T-cell (primary cell): ENCODE measurements at regions not wholly inside any gene's neighbourhood (a gene's known extent, or its start where the extent isn't known, plus 50 kb on each side); places are given as distances from the start of the nearest gene placed in this dataset.

Source experiments
- ATAC-seq, 4 experiments: fragments of 200-7000 bp in 3 of 4; fragments of 150-1000 bp in 1 of 4; cut with Tn5 transposase; replicated peaks in 1 of 4; 1 replicate in 3 of 4; 2 replicates in 1 of 4; pipeline ENCODE4 v1.10.0; 2021; ENCODE audit warnings: moderate library complexity in 3 of 4, mild to moderate bottlenecking in 2 of 4, moderate number of reproducible peaks in 1 of 4
- CTCF ChIA-PET, 2 donors: fragments of 300-600 bp; sonication (Branson Sonifier 250); formaldehyde crosslinking; loops; one replicate each; lab custom pipeline; 2022; ENCODE audit warnings: antibody characterized with exemption in 2 of 2; lab: Charles Lee
- POLR2A ChIA-PET, 2 donors: fragments of 300-600 bp; sonication (Branson Sonifier 250); formaldehyde crosslinking; loops; one replicate each; lab custom pipeline; 2022; ENCODE audit warnings: antibody characterized with exemption in 2 of 2; lab: Charles Lee
- DNase-seq, 35 experiments: peaks; one replicate each; pipeline versions ENCODE4 v3.0.0 to v3.0.0-alpha.2; 2013 to 2023
- H3K27ac ChIP-seq: one replicate; pipeline ENCODE4 v1.5.1; 2013; ENCODE audit warnings: low read length
- H3K27me3 ChIP-seq, 2 experiments: replicated peaks in 1 of 2; 1 replicate in 1 of 2; 2 replicates in 1 of 2; pipeline versions ENCODE4 v1.6.1 to v1.7.0; 2013; ENCODE audit warnings: low read length in 1 of 2, mixed read lengths in 1 of 2; ENCODE audit not compliant: control insufficient read depth in 2 of 2, insufficient read depth in 2 of 2; ENCODE audit errors: extremely low read depth in 1 of 2
- H3K36me3 ChIP-seq, 2 donors: 1 replicate in 1 of 2; 2 replicates in 1 of 2; pipeline versions ENCODE4 v1.6.1 to v1.7.0; 2013; ENCODE audit warnings: low read length in 1 of 2; ENCODE audit not compliant: control insufficient read depth in 2 of 2, insufficient read depth in 1 of 2; ENCODE audit errors: extremely low read depth in 1 of 2
- H3K4me1 ChIP-seq, 2 experiments: 1 replicate in 1 of 2; 2 replicates in 1 of 2; pipeline versions ENCODE4 v1.6.1 to v1.7.0; 2013; ENCODE audit warnings: low read length in 2 of 2, mixed read lengths in 1 of 2; ENCODE audit not compliant: insufficient read depth in 2 of 2, control insufficient read depth in 1 of 2; ENCODE audit errors: extremely low read depth in 1 of 2
- H3K4me3 ChIP-seq, 2 donors: 1 replicate in 1 of 2; 2 replicates in 1 of 2; pipeline versions ENCODE4 v1.5.1 to v1.7.0; 2013; ENCODE audit warnings: mild to moderate bottlenecking in 2 of 2, low read length in 1 of 2, moderate library complexity in 1 of 2; ENCODE audit not compliant: control insufficient read depth in 1 of 2; ENCODE audit errors: extremely low read depth in 1 of 2
- H3K9me3 ChIP-seq: 2 replicates; pipeline ENCODE4 v1.7.0; 2013
- H3K27ac Mint-ChIP-seq, 2 donors: one replicate each; pipeline ENCODE4 v1.8.0; 2020 to 2021; ENCODE audit warnings: mild to moderate bottlenecking in 2 of 2, mixed read lengths in 2 of 2
- H3K27me3 Mint-ChIP-seq, 2 donors: one replicate each; pipeline ENCODE4 v1.8.0; 2021 to 2022; ENCODE audit warnings: mixed read lengths in 2 of 2
- H3K36me3 Mint-ChIP-seq: one replicate; pipeline ENCODE4 v1.8.0; 2021; ENCODE audit warnings: mixed read lengths
- H3K4me1 Mint-ChIP-seq, 3 donors: one replicate each; pipeline ENCODE4 v1.8.0; 2020 to 2022; ENCODE audit warnings: mixed read lengths in 3 of 3, mild to moderate bottlenecking in 1 of 3
- H3K4me3 Mint-ChIP-seq, 3 donors: one replicate each; pipeline ENCODE4 v1.8.0; 2020 to 2022; ENCODE audit warnings: mild to moderate bottlenecking in 3 of 3, mixed read lengths in 3 of 3, moderate library complexity in 3 of 3
- H3K9me3 Mint-ChIP-seq, 3 donors: one replicate each; pipeline ENCODE4 v1.8.0; 2020 to 2022; ENCODE audit warnings: mixed read lengths in 3 of 3
- WGBS: methylation state at CpG from one replicate; pipeline ENCODE4 v1.1.5; 2013; ENCODE audit warnings: missing lambda C conversion rate; ENCODE audit not compliant: insufficient coverage; 5-methylcytosine and 5-hydroxymethylcytosine counted together

DNA sequence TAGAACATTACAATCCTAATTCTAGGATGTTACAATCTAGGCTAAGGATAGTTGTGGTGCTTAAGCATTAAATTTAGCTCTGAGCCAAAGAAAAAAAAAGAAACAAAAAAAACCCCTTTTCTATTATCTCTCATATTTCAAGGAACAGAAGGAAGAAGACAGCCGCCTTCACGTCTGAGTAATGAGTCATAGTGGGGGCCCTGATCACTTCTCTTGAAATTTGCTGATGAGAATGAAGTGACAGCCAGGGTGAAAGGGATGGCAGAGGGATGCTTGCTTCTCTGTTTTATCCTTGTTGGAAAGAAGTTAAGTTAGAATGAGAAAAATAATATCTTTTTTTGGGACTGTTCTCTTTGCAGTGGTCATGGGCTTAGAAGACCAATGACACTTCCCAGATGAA is 82.6 kb upstream of the MPHOSPH6 start:
- H3K27ac Mint-ChIP-seq = no peak overlapping the region
- H3K4me3 Mint-ChIP-seq = no peak overlapping the region
- no peaks in the 10 kb centered on the region for H3K9me3 Mint-ChIP-seq
- H3K4me1 ChIP-seq = no peaks in the 10 kb centered on the region
- H3K4me3 ChIP-seq = no peak overlapping the region
- no peak overlapping the region for H3K27ac ChIP-seq
- no peaks in the 10 kb centered on the region for H3K36me3 Mint-ChIP-seq
- H3K27me3 ChIP-seq = no peaks in the 10 kb centered on the region
- H3K4me1 Mint-ChIP-seq = no peaks in the 10 kb centered on the region
- POLR2A ChIA-PET = no interaction called here
- ATAC-seq (no peak), DNase-seq (no peak)
- H3K27me3 Mint-ChIP-seq = peaks cover 4 to 24% of the 10 kb centered on the region in 2 donors
- CTCF ChIA-PET = no interaction called here
- H3K36me3 ChIP-seq = no peaks in the 10 kb centered on the region
- 18% methylated on average over 2 of the region's 2 CpGs for WGBS
- H3K9me3 ChIP-seq = no peaks in the 10 kb centered on the region

DNA sequence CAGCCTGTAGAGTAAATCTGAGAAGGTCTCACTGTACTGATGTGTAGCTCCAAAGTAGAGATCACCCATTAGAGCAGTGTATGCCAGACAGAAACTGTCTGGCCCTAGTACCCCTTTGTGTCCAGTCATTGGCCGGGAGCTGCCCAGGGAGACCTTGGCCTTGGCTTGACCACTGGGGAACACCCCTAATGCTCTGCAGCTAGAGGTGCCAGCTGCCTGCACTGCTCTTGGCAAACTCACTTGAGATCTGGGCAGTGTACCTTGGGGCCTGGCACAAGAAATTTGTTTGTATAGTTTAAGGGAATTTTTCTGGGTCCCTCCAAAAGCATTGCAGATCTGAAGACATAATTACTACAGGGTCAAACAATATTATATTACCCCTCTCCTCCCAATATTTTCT is 78.7 kb upstream of the MPHOSPH6 start:
- H3K36me3 Mint-ChIP-seq = no peaks in the 10 kb centered on the region
- peaks cover 6 to 11% (median 7%) of the 10 kb centered on the region in 3 donors for H3K9me3 Mint-ChIP-seq
- DNase-seq (no peak), ATAC-seq (no peak)
- no peaks in the 10 kb centered on the region for H3K36me3 ChIP-seq
- 71% methylated on average over 1 of the region's 1 CpG for WGBS
- H3K4me1 ChIP-seq = no peaks in the 10 kb centered on the region
- no peaks in the 10 kb centered on the region for H3K9me3 ChIP-seq
- peaks cover 4 to 11% of the 10 kb centered on the region in 2 donors for H3K27me3 Mint-ChIP-seq
- H3K27ac ChIP-seq = no peak overlapping the region
- no peaks in the 10 kb centered on the region for H3K4me1 Mint-ChIP-seq
- H3K27ac Mint-ChIP-seq = no peak overlapping the region
- POLR2A ChIA-PET = interaction anchor here in 1 of 2 donors (0.6 kb wide), 1 partner anchor 1199 kb away, joined by 3 read pairs; no protein-coding TSS in a partner anchor
- no peak overlapping the region for H3K4me3 ChIP-seq
- no peak overlapping the region for H3K4me3 Mint-ChIP-seq
- CTCF ChIA-PET = interaction anchor here in 1 of 2 donors (0.6 kb wide), 1 partner anchor 498 kb away, joined by 8 read pairs; no protein-coding TSS in a partner anchor
- H3K27me3 ChIP-seq = no peaks in the 10 kb centered on the region

DNA sequence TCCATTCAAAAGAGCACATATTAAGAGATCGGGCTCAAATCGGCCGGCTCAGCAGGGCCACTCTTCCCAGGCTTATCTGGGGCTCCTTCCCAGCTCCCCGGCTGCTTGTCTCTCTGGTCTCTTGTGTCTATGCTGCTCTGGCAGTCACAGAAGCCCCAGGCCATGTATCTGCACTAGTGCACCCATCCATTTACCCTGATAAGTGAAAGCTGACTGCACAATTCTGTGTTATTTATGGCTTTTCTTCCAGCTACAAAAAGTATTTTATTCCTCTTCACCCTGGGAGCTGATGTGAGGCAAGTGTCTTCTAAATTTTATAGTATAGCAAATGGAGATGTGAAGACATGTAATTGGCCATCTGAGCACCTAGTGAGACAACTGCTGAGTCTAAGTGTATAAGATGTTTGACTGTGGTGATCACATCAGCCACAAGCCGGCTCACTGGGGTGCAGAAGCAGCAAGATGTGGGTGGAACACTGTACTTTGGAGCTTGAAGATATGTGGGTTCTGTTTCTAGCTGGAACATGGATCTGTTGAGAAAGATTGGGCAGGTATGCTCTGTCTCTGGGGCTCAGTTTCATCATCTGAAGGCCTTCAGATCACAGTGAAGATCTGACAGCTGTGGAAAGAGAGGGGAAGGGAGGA is 78.1 kb upstream of the MPHOSPH6 start:
- Mint-ChIP-seq H3K36me3 (no peaks in the 10 kb centered on the region), H3K27ac (no peak overlapping the region), H3K4me3 (no peak overlapping the region), H3K27me3 (peaks cover 4 to 10% of the 10 kb centered on the region in 2 donors), H3K4me1 (no peaks in the 10 kb centered on the region), H3K9me3 (peaks cover 8 to 13% (median 9%) of the 10 kb centered on the region in 3 donors)
- no peak overlapping the region for H3K4me3 ChIP-seq
- no peaks in the 10 kb centered on the region for H3K4me1 ChIP-seq
- DNase-seq (no peak), ATAC-seq (no peak)
- POLR2A ChIA-PET = interaction anchor here in 1 of 2 donors (0.6 kb wide), 1 partner anchor 1200 kb away, joined by 3 read pairs; no protein-coding TSS in a partner anchor
- CTCF ChIA-PET = interaction anchor here in 1 of 2 donors (0.6 kb wide), 1 partner anchor 498 kb away, joined by 8 read pairs; no protein-coding TSS in a partner anchor
- no peaks in the 10 kb centered on the region for H3K36me3 ChIP-seq
- H3K9me3 ChIP-seq = no peaks in the 10 kb centered on the region
- WGBS = 76% methylated on average over 5 of the region's 5 CpGs
- H3K27ac ChIP-seq = no peak overlapping the region
- H3K27me3 ChIP-seq = no peaks in the 10 kb centered on the region

DNA sequence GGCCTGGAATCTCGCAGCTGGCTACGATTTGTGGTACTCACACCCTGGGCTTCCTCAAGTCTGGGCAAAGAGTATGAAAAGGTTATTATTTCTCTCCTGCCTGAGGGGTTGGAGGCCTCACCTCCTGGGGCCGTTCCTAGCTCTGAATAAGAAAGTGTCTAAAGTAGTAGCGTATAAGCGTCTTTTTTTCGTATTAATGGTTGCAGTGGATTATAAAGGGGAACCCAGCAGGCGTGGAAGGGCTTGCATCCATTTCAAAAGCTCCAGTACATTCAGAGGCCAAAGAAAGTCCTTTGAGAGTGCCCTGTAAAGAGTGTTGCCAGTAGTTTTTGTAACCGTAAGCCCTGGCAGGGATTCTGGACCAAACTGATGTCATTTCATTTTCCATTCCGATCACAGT is 72.2 kb upstream of the MPHOSPH6 start:
- Mint-ChIP-seq H3K27ac (no peak overlapping the region), H3K4me3 (no peak overlapping the region), H3K27me3 (peaks cover 13 to 29% of the 10 kb centered on the region in 2 donors), H3K4me1 (no peaks in the 10 kb centered on the region), H3K9me3 (peaks cover 8 to 13% (median 9%) of the 10 kb centered on the region in 3 donors), H3K36me3 (no peaks in the 10 kb centered on the region)
- peaks cover 0 to 3% of the 10 kb centered on the region in 2 experiments for H3K27me3 ChIP-seq
- 91% methylated on average over 4 of the region's 9 CpGs for WGBS
- DNase-seq = no peak
- H3K36me3 ChIP-seq = no peaks in the 10 kb centered on the region
- no peaks in the 10 kb centered on the region for H3K4me1 ChIP-seq
- CTCF ChIA-PET = no interaction called here
- H3K4me3 ChIP-seq = no peak overlapping the region
- ATAC-seq = no peak
- no peaks in the 10 kb centered on the region for H3K9me3 ChIP-seq
- POLR2A ChIA-PET = no interaction called here
- H3K27ac ChIP-seq = no peak overlapping the region

DNA sequence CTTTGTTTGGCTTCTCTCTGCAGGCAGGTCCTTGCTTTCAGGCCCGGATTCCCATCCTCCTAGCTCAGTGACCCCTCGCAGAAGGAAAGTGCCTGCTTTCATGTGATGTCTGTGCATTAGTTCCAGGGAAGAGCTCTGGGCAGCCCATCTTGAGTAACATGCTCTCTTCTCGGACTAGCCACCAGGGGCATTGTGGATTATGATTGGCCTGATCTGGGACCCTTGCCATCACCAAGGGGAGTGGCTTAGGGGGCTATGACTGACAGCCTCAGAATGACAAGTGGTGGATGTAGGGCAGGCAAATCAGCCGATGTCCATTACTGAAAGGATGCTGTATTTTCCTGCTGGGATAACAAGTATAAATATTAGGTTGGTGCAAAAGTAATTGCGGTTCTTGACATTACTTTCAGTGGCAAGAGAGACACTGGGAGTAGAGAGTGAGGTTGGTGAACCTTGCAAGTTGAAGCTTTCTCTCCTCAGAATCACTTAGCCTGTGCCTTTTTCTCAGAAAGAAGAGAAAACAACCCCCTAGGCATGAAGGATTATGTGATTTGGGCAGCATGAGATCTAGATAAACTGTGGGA is 71.5 kb upstream of the MPHOSPH6 start:
- Histone ChIP-seq H3K9me3 (no peaks in the 10 kb centered on the region), H3K36me3 (no peaks in the 10 kb centered on the region), H3K27ac (no peak overlapping the region), H3K4me3 (no peak overlapping the region), H3K27me3 (peaks cover 0 to 3% of the 10 kb centered on the region in 2 experiments), H3K4me1 (no peaks in the 10 kb centered on the region)
- Mint-ChIP-seq H3K27ac (no peak overlapping the region), H3K4me3 (no peak overlapping the region), H3K36me3 (no peaks in the 10 kb centered on the region), H3K4me1 (no peaks in the 10 kb centered on the region), H3K9me3 (peaks cover 8 to 13% (median 9%) of the 10 kb centered on the region in 3 donors), H3K27me3 (peaks cover 16 to 33% of the 10 kb centered on the region in 2 donors)
- DNase-seq (no peak), ATAC-seq (no peak)
- POLR2A ChIA-PET = no interaction called here
- CTCF ChIA-PET = interaction anchor here in 1 of 2 donors (0.8 kb wide), 1 partner anchor 22 kb away, joined by 3 read pairs; no protein-coding TSS in a partner anchor
- WGBS = 89% methylated on average over 2 of the region's 5 CpGs

DNA sequence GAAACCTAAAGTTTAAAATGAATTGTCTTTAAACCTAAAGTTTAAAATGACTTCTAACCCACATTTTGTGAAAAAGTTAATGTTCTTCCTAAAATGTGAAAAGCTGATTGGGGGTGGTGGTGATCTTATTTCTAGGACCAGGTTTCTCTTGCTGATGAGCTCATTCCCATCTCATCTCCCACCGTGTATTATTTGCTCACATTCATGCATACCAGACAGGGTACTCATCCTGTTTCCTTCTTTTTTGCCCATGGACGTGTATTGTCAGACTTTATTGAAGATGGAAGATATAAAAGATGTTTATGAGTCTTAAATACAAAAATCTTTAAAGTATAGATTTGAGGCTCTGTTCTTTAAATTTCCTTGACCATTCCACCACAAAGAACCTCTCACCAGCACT is 70.1 kb upstream of the MPHOSPH6 start:
- Histone ChIP-seq H3K27me3 (peaks cover 0 to 3% of the 10 kb centered on the region in 2 experiments), H3K36me3 (no peaks in the 10 kb centered on the region), H3K4me3 (no peak overlapping the region), H3K9me3 (no peaks in the 10 kb centered on the region), H3K27ac (no peak overlapping the region), H3K4me1 (no peaks in the 10 kb centered on the region)
- ATAC-seq = no peak
- Mint-ChIP-seq H3K27me3 (peaks cover 22 to 39% of the 10 kb centered on the region in 2 donors), H3K4me1 (no peaks in the 10 kb centered on the region), H3K9me3 (peaks cover 8 to 13% (median 9%) of the 10 kb centered on the region in 3 donors), H3K27ac (no peak overlapping the region), H3K4me3 (no peak overlapping the region), H3K36me3 (no peaks in the 10 kb centered on the region)
- ChIA-PET CTCF (no interaction called here), POLR2A (no interaction called here)
- no CpG with 5 or more reads among the region's 2 CpGs for WGBS
- no peak for DNase-seq
